Trophoblast cell (in vitro differentiated cells and primary cell): ENCODE measurements at regions not wholly inside any gene's neighbourhood (a gene's known extent, or its start where the extent isn't known, plus 50 kb on each side); places are given as distances from the start of the nearest gene placed in this dataset.

Experiments used
- DNase-seq, 2 donors: peaks; one replicate each; pipeline ENCODE4 v3.0.0-alpha.2; 2016
- H2AFZ ChIP-seq: 2 replicates; pipeline ENCODE4 v1.6.1; 2013; ENCODE audit warnings: low read length, moderate library complexity, mild to moderate bottlenecking; ENCODE audit not compliant: insufficient read depth, poor library complexity
- H2AK5ac ChIP-seq: 2 replicates; pipeline ENCODE4 v1.6.1; 2013; ENCODE audit warnings: mild to moderate bottlenecking, low read length
- H2BK120ac ChIP-seq: 2 replicates; pipeline ENCODE4 v1.6.1; 2013; ENCODE audit warnings: low read length, mild to moderate bottlenecking, moderate library complexity; ENCODE audit not compliant: insufficient read depth, poor library complexity
- H2BK12ac ChIP-seq: 2 replicates; pipeline ENCODE4 v1.6.1; 2013; ENCODE audit warnings: mild to moderate bottlenecking, low read length, moderate library complexity
- H2BK5ac ChIP-seq: 2 replicates; pipeline ENCODE4 v1.6.1; 2013; ENCODE audit warnings: low read length, low read depth, moderate library complexity, mild to moderate bottlenecking; ENCODE audit not compliant: poor library complexity
- H3K14ac ChIP-seq: 2 replicates; pipeline ENCODE4 v1.6.1; 2013; ENCODE audit warnings: mild to moderate bottlenecking, low read length
- H3K18ac ChIP-seq: 2 replicates; pipeline ENCODE4 v1.6.1; 2013; ENCODE audit warnings: mild to moderate bottlenecking, low read length
- H3K23ac ChIP-seq: 2 replicates; pipeline ENCODE4 v1.6.1; 2013; ENCODE audit warnings: low read length
- H3K27ac ChIP-seq: 2 replicates; pipeline ENCODE4 v1.5.1; 2013; ENCODE audit warnings: low read depth, mild to moderate bottlenecking, inconsistent platforms, low read length, moderate library complexity
- H3K27me3 ChIP-seq: 2 replicates; pipeline ENCODE4 v1.6.1; 2013; ENCODE audit warnings: inconsistent platforms, mild to moderate bottlenecking, low read length, moderate library complexity; ENCODE audit not compliant: insufficient read depth
- H3K36me3 ChIP-seq, 2 experiments: 1 replicate in 1 of 2; 2 replicates in 1 of 2; pipeline ENCODE4 v1.6.1; 2013; ENCODE audit warnings: low read length in 2 of 2, mild to moderate bottlenecking in 2 of 2, moderate library complexity in 1 of 2; ENCODE audit not compliant: insufficient read depth in 2 of 2, control insufficient read depth in 1 of 2
- H3K4ac ChIP-seq: 2 replicates; pipeline ENCODE4 v1.6.1; 2013; ENCODE audit warnings: low read depth, mild to moderate bottlenecking, low read length, moderate library complexity
- H3K4me1 ChIP-seq, 2 experiments: 1 replicate in 1 of 2; 2 replicates in 1 of 2; pipeline ENCODE4 v1.6.1; 2013; ENCODE audit warnings: low read length in 2 of 2, mild to moderate bottlenecking in 2 of 2, moderate library complexity in 1 of 2; ENCODE audit not compliant: insufficient read depth in 2 of 2, control insufficient read depth in 1 of 2
- H3K4me2 ChIP-seq: 2 replicates; pipeline ENCODE4 v1.6.1; 2013; ENCODE audit warnings: inconsistent platforms, mild to moderate bottlenecking, low read length, moderate library complexity
- H3K4me3 ChIP-seq: 2 replicates; pipeline ENCODE4 v1.5.1; 2013; ENCODE audit warnings: mild to moderate bottlenecking, low read depth, low read length, inconsistent platforms
- H3K79me1 ChIP-seq: one replicate; pipeline ENCODE4 v1.6.1; 2013; ENCODE audit warnings: low read length
- H3K79me2 ChIP-seq: 2 replicates; pipeline ENCODE4 v1.6.1; 2013; ENCODE audit warnings: low read length, mild to moderate bottlenecking; ENCODE audit not compliant: control insufficient read depth, insufficient read depth, poor library complexity
- H3K9ac ChIP-seq: 2 replicates; pipeline ENCODE4 v1.6.1; 2013; ENCODE audit warnings: mild to moderate bottlenecking, low read length
- H3K9me3 ChIP-seq: 2 replicates; pipeline ENCODE4 v1.6.1; 2013; ENCODE audit warnings: low read depth, mild to moderate bottlenecking, control low read depth, inconsistent platforms, low read length; ENCODE audit not compliant: insufficient read depth
- H4K12ac ChIP-seq: 2 replicates; pipeline ENCODE4 v1.6.1; 2013; ENCODE audit warnings: low read depth, mild to moderate bottlenecking, low read length, moderate library complexity
- H4K8ac ChIP-seq: 2 replicates; pipeline ENCODE4 v1.6.1; 2013; ENCODE audit warnings: low read depth, mild to moderate bottlenecking, low read length, moderate library complexity
- H4K91ac ChIP-seq: one replicate; pipeline ENCODE4 v1.6.1; 2013; ENCODE audit warnings: low read depth, mild to moderate bottlenecking, low read length, moderate library complexity
- WGBS: extraction: QIAGEN DNeasy Blood & Tissue Kit; methylation state at CpG from one replicate; pipeline ENCODE4 v1.1.7; 2013; ENCODE audit warnings: missing lambda C conversion rate; ENCODE audit not compliant: insufficient read length, insufficient coverage; ENCODE audit errors: extremely low coverage; 5-methylcytosine and 5-hydroxymethylcytosine counted together

- no peak overlapping the region for H3K4me3 ChIP-seq
- H3K9ac ChIP-seq = no peak overlapping the region
- H4K8ac ChIP-seq = no peak overlapping the region
- no peaks in the 10 kb centered on the region for H3K79me1 ChIP-seq
- DNase-seq = no peak
- WGBS = no CpG with 5 or more reads among the region's 1 CpG
- H2BK5ac ChIP-seq = no peak overlapping the region
- H3K27me3 ChIP-seq = no peaks in the 10 kb centered on the region
- no peaks in the 10 kb centered on the region for H3K9me3 ChIP-seq
- no peak overlapping the region for H2AK5ac ChIP-seq
- no peaks in the 10 kb centered on the region for H3K36me3 ChIP-seq
- peaks cover 0 to 6% of the 10 kb centered on the region in 2 experiments for H3K4me1 ChIP-seq
- no peaks in the 10 kb centered on the region for H3K79me2 ChIP-seq
- no peak overlapping the region for H2AFZ ChIP-seq
- H2BK120ac ChIP-seq = no peak overlapping the region
- no peak overlapping the region for H4K12ac ChIP-seq
- no peak overlapping the region for H3K23ac ChIP-seq
- H3K4ac ChIP-seq = no peak overlapping the region
- no peak overlapping the region for H3K14ac ChIP-seq
- H3K27ac ChIP-seq = no peak overlapping the region
- H3K18ac ChIP-seq = no peak overlapping the region
- peak overlapping the region; percentile 19 for H3K4me2 ChIP-seq
- no peak overlapping the region for H4K91ac ChIP-seq
- H2BK12ac ChIP-seq = no peak overlapping the region
Observed at GRCh38 chr19:31113293-31113692, 235.9 kb downstream of the TSHZ3 start.

- H2BK12ac ChIP-seq = no peak overlapping the region
- no peak overlapping the region for H2AFZ ChIP-seq
- no peaks in the 10 kb centered on the region for H3K9me3 ChIP-seq
- H3K27me3 ChIP-seq = no peaks in the 10 kb centered on the region
- no peaks in the 10 kb centered on the region for H3K79me1 ChIP-seq
- no peaks in the 10 kb centered on the region for H3K36me3 ChIP-seq
- peaks cover 0 to 6% of the 10 kb centered on the region in 2 experiments for H3K4me1 ChIP-seq
- H4K91ac ChIP-seq = no peak overlapping the region
- H4K12ac ChIP-seq = no peak overlapping the region
- H2BK120ac ChIP-seq = no peak overlapping the region
- H2AK5ac ChIP-seq = no peak overlapping the region
- no peak overlapping the region for H2BK5ac ChIP-seq
- no peaks in the 10 kb centered on the region for H3K79me2 ChIP-seq
- no CpG with 5 or more reads among the region's 9 CpGs for WGBS
- no peak overlapping the region for H3K9ac ChIP-seq
- H4K8ac ChIP-seq = no peak overlapping the region
- H3K4me3 ChIP-seq = no peak overlapping the region
- no peak overlapping the region for H3K4ac ChIP-seq
- no peak overlapping the region for H3K23ac ChIP-seq
- no peak overlapping the region for H3K14ac ChIP-seq
- H3K4me2 ChIP-seq = no peak overlapping the region
- H3K27ac ChIP-seq = no peak overlapping the region
- no peak for DNase-seq
- no peak overlapping the region for H3K18ac ChIP-seq
Observed at GRCh38 chr19:31112158-31112557, 237.1 kb downstream of the TSHZ3 start.

DNA sequence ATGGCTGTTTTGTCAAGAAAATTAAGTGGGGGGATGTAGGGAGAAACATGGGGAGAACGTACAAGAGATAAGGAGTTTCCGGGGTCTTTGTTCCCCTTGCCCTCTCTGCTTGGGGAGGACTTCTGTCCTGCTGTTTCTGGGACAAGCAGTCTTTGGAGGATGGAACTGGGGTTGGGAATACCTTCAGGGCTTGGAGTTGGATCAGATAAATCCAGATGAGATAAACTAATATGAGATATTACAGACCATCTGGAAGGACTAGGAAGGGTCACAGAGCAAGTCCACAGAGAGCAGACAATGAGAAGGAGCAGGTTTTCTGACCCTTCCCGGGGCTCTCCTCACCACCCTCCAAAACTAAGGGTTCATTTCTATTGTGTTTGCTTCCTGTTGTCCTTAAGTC lies 237.5 kb downstream of the TSHZ3 start:
- H3K36me3 ChIP-seq = no peaks in the 10 kb centered on the region
- no peak overlapping the region for H3K27ac ChIP-seq
- H3K4me1 ChIP-seq = peaks cover 0 to 6% of the 10 kb centered on the region in 2 experiments
- no peak for DNase-seq
- WGBS = no CpG with 5 or more reads among the region's 3 CpGs
- no peak overlapping the region for H3K14ac ChIP-seq
- H3K27me3 ChIP-seq = no peaks in the 10 kb centered on the region
- no peaks in the 10 kb centered on the region for H3K79me2 ChIP-seq
- no peak overlapping the region for H3K9ac ChIP-seq
- no peak overlapping the region for H3K4me3 ChIP-seq
- no peak overlapping the region for H2AFZ ChIP-seq
- no peak overlapping the region for H3K4me2 ChIP-seq
- no peak overlapping the region for H4K12ac ChIP-seq
- no peak overlapping the region for H2BK12ac ChIP-seq
- no peak overlapping the region for H4K91ac ChIP-seq
- no peaks in the 10 kb centered on the region for H3K79me1 ChIP-seq
- no peak overlapping the region for H4K8ac ChIP-seq
- no peak overlapping the region for H3K4ac ChIP-seq
- no peak overlapping the region for H2AK5ac ChIP-seq
- H3K23ac ChIP-seq = no peak overlapping the region
- H3K9me3 ChIP-seq = no peaks in the 10 kb centered on the region
- H3K18ac ChIP-seq = no peak overlapping the region
- H2BK120ac ChIP-seq = no peak overlapping the region
- H2BK5ac ChIP-seq = no peak overlapping the region

DNA sequence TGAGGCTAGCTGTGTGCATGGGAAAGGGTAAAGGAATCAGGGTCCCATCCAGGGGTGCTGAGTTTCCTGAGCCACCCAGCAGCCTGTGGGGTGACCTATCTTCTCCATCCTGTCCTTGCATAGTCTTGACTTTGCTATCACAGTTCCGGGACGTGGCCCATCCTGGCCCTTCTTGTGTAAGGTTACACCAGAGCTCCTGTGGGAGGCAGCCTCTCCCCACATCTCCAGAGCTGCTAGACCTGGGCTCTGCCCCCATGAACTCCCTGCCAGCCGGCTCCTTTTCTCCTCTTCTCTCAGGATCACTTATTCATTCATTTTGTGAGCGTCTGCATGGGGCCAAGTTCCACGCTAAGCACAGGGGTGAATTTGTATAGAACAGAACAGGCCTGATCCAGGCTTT lies 238.9 kb downstream of the TSHZ3 start:
- Histone ChIP-seq H3K4me2 (no peak overlapping the region), H2BK12ac (no peak overlapping the region), H2AK5ac (no peak overlapping the region), H3K4ac (no peak overlapping the region), H2BK120ac (no peak overlapping the region), H3K4me1 (peaks cover 0 to 6% of the 10 kb centered on the region in 2 experiments), H3K79me2 (no peaks in the 10 kb centered on the region), H3K4me3 (no peak overlapping the region), H3K79me1 (no peaks in the 10 kb centered on the region), H3K23ac (no peak overlapping the region), H3K9ac (no peak overlapping the region), H3K27me3 (no peaks in the 10 kb centered on the region), H2BK5ac (no peak overlapping the region), H2AFZ (no peak overlapping the region), H3K27ac (no peak overlapping the region), H3K36me3 (no peaks in the 10 kb centered on the region), H4K91ac (no peak overlapping the region), H3K14ac (no peak overlapping the region), H3K18ac (no peak overlapping the region), H4K8ac (no peak overlapping the region), H4K12ac (no peak overlapping the region), H3K9me3 (no peaks in the 10 kb centered on the region)
- DNase-seq = peak in 1 of 2 donors; percentile 18
- WGBS = no CpG with 5 or more reads among the region's 5 CpGs
